Loucy (cell line): ENCODE measurements at regions not wholly inside any gene's neighbourhood (a gene's known extent, or its start where the extent isn't known, plus 50 kb on each side); places are given as distances from the start of the nearest gene placed in this dataset.

Experiments
- H2AFZ ChIP-seq: fragments of 200-600 bp; sonication (generic); 2 replicates; pipeline ENCODE4 v1.6.0; 2016; ENCODE audit warnings: antibody characterized with exemption, mild to moderate bottlenecking, low read length, moderate library complexity
- H3F3A ChIP-seq: fragments of 200-600 bp; 2 replicates; pipeline ENCODE4 v1.6.0; 2016; ENCODE audit warnings: antibody characterized with exemption, low read depth, mild to moderate bottlenecking
- H3K27me3 ChIP-seq: fragments of 200-600 bp; sonication (generic); 2 replicates; pipeline ENCODE4 v1.6.1; 2014; ENCODE audit warnings: low read length, mild to moderate bottlenecking; ENCODE audit not compliant: insufficient read depth, poor library complexity, severe bottlenecking
- H3K36me3 ChIP-seq: fragments of 200-600 bp; sonication (generic); 2 replicates; pipeline ENCODE4 v1.6.1; 2016; ENCODE audit warnings: low read length; ENCODE audit not compliant: insufficient read depth
- H3K4me1 ChIP-seq: fragments of 200-600 bp; sonication (generic); 2 replicates; pipeline ENCODE4 v1.5.1; 2014; ENCODE audit warnings: low read length, mild to moderate bottlenecking; ENCODE audit not compliant: insufficient read depth, poor library complexity, severe bottlenecking
- H3K4me2 ChIP-seq: fragments of 200-600 bp; sonication (generic); 2 replicates; pipeline ENCODE4 v1.6.0; 2014; ENCODE audit warnings: antibody characterized with exemption, low read length, low read depth, mild to moderate bottlenecking; ENCODE audit not compliant: poor library complexity, severe bottlenecking
- H3K4me3 ChIP-seq: fragments of 200-600 bp; sonication (generic); 2 replicates; pipeline ENCODE4 v1.5.1; 2014; ENCODE audit warnings: low read length, mild to moderate bottlenecking, mixed read lengths; ENCODE audit not compliant: poor library complexity, severe bottlenecking
- H3K79me2 ChIP-seq: fragments of 200-600 bp; sonication (generic); 2 replicates; pipeline ENCODE4 v1.6.1; 2014; ENCODE audit warnings: low read length; ENCODE audit not compliant: insufficient read depth
- H3K9ac ChIP-seq: fragments of 200-600 bp; sonication (generic); 2 replicates; pipeline ENCODE4 v1.6.0; 2014; ENCODE audit warnings: mild to moderate bottlenecking, low read depth, low read length, moderate library complexity; ENCODE audit not compliant: poor library complexity, severe bottlenecking
- H3K9me2 ChIP-seq: fragments of 200-600 bp; sonication (generic); replicated peaks from 2 replicates; pipeline ENCODE4 v1.6.1; 2016; ENCODE audit warnings: low read depth, low read length, mixed read lengths
- H3K9me3 ChIP-seq: fragments of 200-600 bp; sonication (generic); 2 replicates; pipeline ENCODE4 v1.6.1; 2014; ENCODE audit warnings: mild to moderate bottlenecking, antibody characterized with exemption, low read length, low read depth; ENCODE audit not compliant: insufficient read depth
- H4K20me1 ChIP-seq: fragments of 200-600 bp; sonication (generic); 2 replicates; pipeline ENCODE4 v1.6.0; 2014; ENCODE audit warnings: antibody characterized with exemption, low read length, mild to moderate bottlenecking; ENCODE audit not compliant: insufficient read depth, poor library complexity, severe bottlenecking
- CTCF ChIP-seq: fragments of 200-600 bp; sonication (generic); conservative IDR thresholded peaks from 2 replicates; pipeline ENCODE4 v1.5.1; 2014; ENCODE audit warnings: mild to moderate bottlenecking, antibody characterized with exemption, low read length
- EZH2phosphoT487 ChIP-seq: fragments of 200-600 bp; IDR thresholded peaks from 2 replicates; pipeline ENCODE4 v1.6.1; 2018; ENCODE audit warnings: antibody characterized with exemption, mild to moderate bottlenecking, moderate library complexity, borderline replicate concordance

GRCh38 chr7:41847151-41847550 is 144.3 kb upstream of the INHBA start:
- no peak for TF ChIP-seq CTCF
- Histone ChIP-seq H3K4me3 (no peak overlapping the region), H4K20me1 (no peaks in the 10 kb centered on the region), H2AFZ (no peak overlapping the region), H3F3A (no peaks in the 10 kb centered on the region), H3K9me2 (no peaks in the 10 kb centered on the region), H3K9me3 (no peaks in the 10 kb centered on the region; the same call in 1 of the 2 replicates), H3K27me3 (no peaks in the 10 kb centered on the region), H3K4me1 (peaks cover 6% of the 10 kb centered on the region), H3K4me2 (no peak overlapping the region), H3K36me3 (no peaks in the 10 kb centered on the region), H3K9ac (no peak overlapping the region), H3K79me2 (no peaks in the 10 kb centered on the region)

- H3K4me3 ChIP-seq, result no peak overlapping the region
- H4K20me1 ChIP-seq, result no peaks in the 10 kb centered on the region
- H2AFZ ChIP-seq, result no peak overlapping the region
- no peaks in the 10 kb centered on the region for H3K9me3 ChIP-seq
- no peak overlapping the region for H3K9ac ChIP-seq
- no peaks in the 10 kb centered on the region for H3K79me2 ChIP-seq
- no peaks in the 10 kb centered on the region for H3K4me1 ChIP-seq
- H3F3A ChIP-seq, result no peaks in the 10 kb centered on the region
- H3K27me3 ChIP-seq, result no peaks in the 10 kb centered on the region
- TF ChIP-seq CTCF (no peak), EZH2phosphoT487 (no peak)
- H3K36me3 ChIP-seq, result no peaks in the 10 kb centered on the region
- no peak overlapping the region for H3K4me2 ChIP-seq
- no peaks in the 10 kb centered on the region for H3K9me2 ChIP-seq
Observed at GRCh38 chr7:41842956-41843355, 140.1 kb upstream of the INHBA start.

- Histone ChIP-seq H2AFZ (no peak overlapping the region), H3K9ac (no peak overlapping the region), H3K4me1 (no peaks in the 10 kb centered on the region), H3K9me3 (no peaks in the 10 kb centered on the region), H3K36me3 (no peaks in the 10 kb centered on the region), H3K4me3 (no peak overlapping the region), H3K79me2 (no peaks in the 10 kb centered on the region), H3F3A (no peaks in the 10 kb centered on the region), H3K9me2 (no peaks in the 10 kb centered on the region), H4K20me1 (no peaks in the 10 kb centered on the region), H3K4me2 (no peak overlapping the region), H3K27me3 (no peaks in the 10 kb centered on the region)
- no peak for TF ChIP-seq CTCF
- TF ChIP-seq EZH2phosphoT487, result no peak
Observed at GRCh38 chr7:41837916-41838315, 135.0 kb upstream of the INHBA start.
